NCI-H2081 (cell line): ENCODE measurements at regions not wholly inside any gene's neighbourhood (a gene's known extent, or its start where the extent isn't known, plus 50 kb on each side); places are given as distances from the start of the nearest gene placed in this dataset.

Experiments used
- DNase-seq, 2 experiments: peaks; one replicate each; lab custom pipeline; 2025; lab: John Stamatoyannopoulos, UW

- no peak for DNase-seq
These were observed 136.3 kb upstream of the MLIP start for GRCh38 chr6:53974941-53975340.

GRCh38 chr6:53975941-53976615 lies 135.2 kb upstream of the MLIP start:
- no peak for DNase-seq

- DNase-seq = no peak
These were observed 133.7 kb upstream of the MLIP start for GRCh38 chr6:53977551-53977950.

GRCh38 chr6:53979468-53980067 lies 131.7 kb upstream of the MLIP start:
- DNase-seq = peak; percentile 16 to 23

GRCh38 chr6:53982366-53983050 lies 128.7 kb upstream of the MLIP start:
- no peak for DNase-seq

GRCh38 chr6:53983301-53983700 lies 127.9 kb upstream of the MLIP start:
- DNase-seq = no peak

- DNase-seq = no peak
These were observed 127.1 kb upstream of the MLIP start for GRCh38 chr6:53984163-53984562.

GRCh38 chr6:53984581-53984980 lies 126.7 kb upstream of the MLIP start:
- DNase-seq = no peak

- DNase-seq = no peak
These were observed 125.9 kb upstream of the MLIP start for GRCh38 chr6:53985366-53985765.

GRCh38 chr6:53986165-53986720 lies 125.0 kb upstream of the MLIP start:
- peak; percentile 10 to 46 for DNase-seq

GRCh38 chr6:53986721-53987521 lies 124.3 kb upstream of the MLIP start:
- DNase-seq = peak; percentile 8 to 42

- DNase-seq = no peak
These were observed 123.7 kb upstream of the MLIP start for GRCh38 chr6:53987522-53987888.

- DNase-seq = no peak
These were observed 121.7 kb upstream of the MLIP start for GRCh38 chr6:53989504-53989903.

- no peak for DNase-seq
These were observed 118.7 kb upstream of the MLIP start for GRCh38 chr6:53992522-53992921.

- no peak for DNase-seq
These were observed 117.0 kb upstream of the MLIP start for GRCh38 chr6:53994201-53994600.

- no peak for DNase-seq
These were observed 115.3 kb upstream of the MLIP start for GRCh38 chr6:53995935-53996334.

GRCh38 chr6:53998303-53998702 lies 112.9 kb upstream of the MLIP start:
- DNase-seq = no peak

GRCh38 chr6:53999088-53999755 lies 112.0 kb upstream of the MLIP start:
- no peak for DNase-seq

GRCh38 chr6:54002116-54002515 lies 109.1 kb upstream of the MLIP start:
- no peak for DNase-seq

GRCh38 chr6:54003316-54003715 lies 107.9 kb upstream of the MLIP start:
- DNase-seq = no peak

GRCh38 chr6:54008589-54008988 lies 102.7 kb upstream of the MLIP start:
- DNase-seq = no peak
